Urinary bladder (tissue), 3 donors: ENCODE measurements at regions not wholly inside any gene's neighbourhood (a gene's known extent, or its start where the extent isn't known, plus 50 kb on each side); places are given as distances from the start of the nearest gene placed in this dataset.

Source experiments
- DNase-seq: peaks from one replicate; pipeline ENCODE4 v3.0.0-alpha.2; 2015; ENCODE audit errors: extremely low spot score
- H3K27ac ChIP-seq: one replicate; pipeline ENCODE4 v1.5.1; 2013; ENCODE audit warnings: low read depth, mild to moderate bottlenecking, moderate library complexity
- H3K36me3 ChIP-seq: one replicate; pipeline ENCODE4 v1.6.1; 2013; ENCODE audit warnings: mild to moderate bottlenecking, moderate library complexity; ENCODE audit not compliant: insufficient read depth
- H3K4me1 ChIP-seq: one replicate; pipeline ENCODE4 v1.6.1; 2013; ENCODE audit warnings: mild to moderate bottlenecking, moderate library complexity; ENCODE audit not compliant: insufficient read depth
- H3K4me3 ChIP-seq: one replicate; pipeline ENCODE4 v1.5.1; 2013; ENCODE audit warnings: low read depth, low read length
- WGBS: extraction: QIAGEN DNeasy Blood & Tissue Kit; methylation state at CpG from one replicate; pipeline ENCODE4 v1.1.7; 2013; 5-methylcytosine and 5-hydroxymethylcytosine counted together
- donor health status: healthy with polysubstance abuse.
- donor health status: healthy.

- 97% methylated on average over 7 of the region's 7 CpGs for WGBS
- no peak for DNase-seq
- Histone ChIP-seq H3K36me3 (no peaks in the 10 kb centered on the region), H3K4me3 (no peak overlapping the region), H3K4me1 (no peaks in the 10 kb centered on the region), H3K27ac (no peak overlapping the region)
Measured at GRCh38 chr3:28863186-28863585, 417.7 kb upstream of the RBMS3 start.

- 34% methylated on average over 2 of the region's 2 CpGs for WGBS
- Histone ChIP-seq H3K4me3 (no peak overlapping the region), H3K4me1 (no peaks in the 10 kb centered on the region), H3K36me3 (no peaks in the 10 kb centered on the region), H3K27ac (no peak overlapping the region)
- DNase-seq = no peak
Measured at GRCh38 chr3:28867836-28868235, 413.0 kb upstream of the RBMS3 start.

- Histone ChIP-seq H3K36me3 (no peaks in the 10 kb centered on the region), H3K4me1 (no peaks in the 10 kb centered on the region), H3K4me3 (no peak overlapping the region), H3K27ac (no peak overlapping the region)
- 81% methylated on average over 2 of the region's 2 CpGs for WGBS
- DNase-seq = no peak
Measured at GRCh38 chr3:28868897-28869296, 412.0 kb upstream of the RBMS3 start.

- DNase-seq = no peak
- Histone ChIP-seq H3K4me1 (no peaks in the 10 kb centered on the region), H3K4me3 (no peak overlapping the region), H3K27ac (no peak overlapping the region), H3K36me3 (no peaks in the 10 kb centered on the region)
- WGBS = 87% methylated on average over 1 of the region's 1 CpG
Measured at GRCh38 chr3:28877912-28878311, 403.0 kb upstream of the RBMS3 start.

GRCh38 chr3:28890373-28890772, 390.5 kb upstream of the RBMS3 start:
- 38% methylated on average over 1 of the region's 1 CpG for WGBS
- H3K4me1 ChIP-seq = no peaks in the 10 kb centered on the region
- no peak overlapping the region for H3K4me3 ChIP-seq
- no peaks in the 10 kb centered on the region for H3K36me3 ChIP-seq
- no peak overlapping the region for H3K27ac ChIP-seq
- DNase-seq = no peak

GRCh38 chr3:28891485-28891884, 389.4 kb upstream of the RBMS3 start:
- DNase-seq = no peak
- H3K4me1 ChIP-seq = no peaks in the 10 kb centered on the region
- 96% methylated on average over 4 of the region's 4 CpGs for whole genome bisulfite sequencing
- H3K4me3 ChIP-seq = no peak overlapping the region
- no peaks in the 10 kb centered on the region for H3K36me3 ChIP-seq
- no peak overlapping the region for H3K27ac ChIP-seq

GRCh38 chr3:28900301-28900700, 380.6 kb upstream of the RBMS3 start:
- Histone ChIP-seq H3K27ac (no peak overlapping the region), H3K4me3 (no peak overlapping the region), H3K4me1 (no peaks in the 10 kb centered on the region), H3K36me3 (no peaks in the 10 kb centered on the region)
- 76% methylated on average over 1 of the region's 1 CpG for WGBS
- no peak for DNase-seq

- H3K4me1 ChIP-seq = no peaks in the 10 kb centered on the region
- H3K4me3 ChIP-seq = no peak overlapping the region
- no peaks in the 10 kb centered on the region for H3K36me3 ChIP-seq
- DNase-seq = no peak
- no peak overlapping the region for H3K27ac ChIP-seq
Measured at GRCh38 chr3:28901018-28901417, 379.9 kb upstream of the RBMS3 start.

GRCh38 chr3:28903171-28903601, 377.7 kb upstream of the RBMS3 start:
- H3K4me3 ChIP-seq = no peak overlapping the region
- H3K27ac ChIP-seq = no peak overlapping the region
- no peaks in the 10 kb centered on the region for H3K4me1 ChIP-seq
- no peak for DNase-seq
- 98% methylated on average over 30 of the region's 30 CpGs for WGBS
- H3K36me3 ChIP-seq = no peaks in the 10 kb centered on the region

- WGBS = 65% methylated on average over 3 of the region's 3 CpGs
- Histone ChIP-seq H3K4me3 (no peak overlapping the region), H3K4me1 (no peaks in the 10 kb centered on the region), H3K36me3 (no peaks in the 10 kb centered on the region), H3K27ac (no peak overlapping the region)
- no peak for DNase-seq
Measured at GRCh38 chr3:28905798-28906197, 375.1 kb upstream of the RBMS3 start.

GRCh38 chr3:28906561-28907310, 374.1 kb upstream of the RBMS3 start:
- Histone ChIP-seq H3K4me3 (no peak overlapping the region), H3K4me1 (no peaks in the 10 kb centered on the region), H3K27ac (no peak overlapping the region), H3K36me3 (no peaks in the 10 kb centered on the region)
- 79% methylated on average over 9 of the region's 9 CpGs for WGBS
- no peak for DNase-seq

GRCh38 chr3:28907616-28908015, 373.3 kb upstream of the RBMS3 start:
- Histone ChIP-seq H3K4me3 (no peak overlapping the region), H3K27ac (no peak overlapping the region), H3K36me3 (no peaks in the 10 kb centered on the region), H3K4me1 (no peaks in the 10 kb centered on the region)
- DNase-seq = no peak
- WGBS = 97% methylated on average over 3 of the region's 3 CpGs

- Histone ChIP-seq H3K36me3 (no peaks in the 10 kb centered on the region), H3K27ac (no peak overlapping the region), H3K4me3 (no peak overlapping the region), H3K4me1 (no peaks in the 10 kb centered on the region)
- WGBS = 66% methylated on average over 6 of the region's 6 CpGs
- DNase-seq = no peak
Measured at GRCh38 chr3:28912120-28912885, 368.6 kb upstream of the RBMS3 start.

- H3K4me3 ChIP-seq = no peak overlapping the region
- no peak for DNase-seq
Measured at GRCh38 chr3:28915741-28916500, 364.9 kb upstream of the RBMS3 start.

More at GRCh38 chr3:28915741-28916500, 364.9 kb upstream of the RBMS3 start:
- H3K27ac ChIP-seq = peak overlapping the region; percentile 27
- no peaks in the 10 kb centered on the region for H3K4me1 ChIP-seq
- 30% methylated on average over 8 of the region's 8 CpGs for WGBS
- H3K36me3 ChIP-seq = no peaks in the 10 kb centered on the region
